Upper lobe of right lung (tissue), 1 donor: ENCODE measurements at regions not wholly inside any gene's neighbourhood (a gene's known extent, or its start where the extent isn't known, plus 50 kb on each side); places are given as distances from the start of the nearest gene placed in this dataset.

Experiments used
- ATAC-seq: fragments of 200-7000 bp; cut with Tn5 transposase; one replicate; pipeline ENCODE4 v1.9.1; 2020; ENCODE audit warnings: mild to moderate bottlenecking, moderate library complexity
- DNase-seq: peaks from one replicate; pipeline ENCODE4 v3.0.0-alpha.2; 2020
- H3K27ac ChIP-seq: fragments of 200-600 bp; one replicate; pipeline ENCODE4 v1.8.0; 2022
- H3K27me3 ChIP-seq: fragments of 200-600 bp; one replicate; pipeline ENCODE4 v1.8.0; 2022; ENCODE audit warnings: mild to moderate bottlenecking
- H3K36me3 ChIP-seq: fragments of 200-600 bp; one replicate; pipeline ENCODE4 v1.8.0; 2022
- H3K4me1 ChIP-seq: fragments of 200-600 bp; one replicate; pipeline ENCODE4 v1.8.0; 2022
- H3K4me3 ChIP-seq: fragments of 200-600 bp; one replicate; pipeline ENCODE4 v1.8.0; 2022; ENCODE audit warnings: mild to moderate bottlenecking
- H3K9me3 ChIP-seq: fragments of 200-600 bp; one replicate; pipeline ENCODE4 v1.8.0; 2022
- CTCF ChIP-seq: fragments of 200-600 bp; IDR thresholded peaks from one replicate; pipeline ENCODE4 v1.8.0; 2022; ENCODE audit warnings: antibody characterized with exemption
- intact Hi-C: fragments of 100-400 bp; cut with DNase I; formaldehyde crosslinking; loops from one replicate; pipeline ENCODE4 v1.11.0; 2022
- donor health status: DM: no; HTN: yes; CAD: no; lungs with severe emphysema.

GRCh38 chr4:125498981-125499380 lies 184.2 kb downstream of the FAT4 start:
- Histone ChIP-seq H3K4me1 (no peaks in the 10 kb centered on the region), H3K27me3 (no peaks in the 10 kb centered on the region), H3K36me3 (no peaks in the 10 kb centered on the region), H3K27ac (no peak overlapping the region), H3K9me3 (no peaks in the 10 kb centered on the region), H3K4me3 (no peak overlapping the region)
- TF ChIP-seq CTCF = no peak
- ATAC-seq (no peak), DNase-seq (no peak)
- intact Hi-C loops = no loop called here

GRCh38 chr4:125501090-125501489 lies 186.3 kb downstream of the FAT4 start:
- intact Hi-C loops = no loop called here
- no peak for TF ChIP-seq CTCF
- H3K36me3 ChIP-seq = no peaks in the 10 kb centered on the region
- H3K9me3 ChIP-seq = no peaks in the 10 kb centered on the region
- DNase-seq (no peak), ATAC-seq (no peak)
- H3K27me3 ChIP-seq = no peaks in the 10 kb centered on the region
- H3K4me1 ChIP-seq = no peaks in the 10 kb centered on the region
- H3K4me3 ChIP-seq = no peak overlapping the region
- H3K27ac ChIP-seq = no peak overlapping the region

- Histone ChIP-seq H3K36me3 (no peaks in the 10 kb centered on the region), H3K9me3 (no peaks in the 10 kb centered on the region), H3K4me1 (no peaks in the 10 kb centered on the region), H3K27me3 (no peaks in the 10 kb centered on the region), H3K4me3 (no peak overlapping the region), H3K27ac (no peak overlapping the region)
- no peak for TF ChIP-seq CTCF
- intact Hi-C loops = no loop called here
- DNase-seq = no peak
- ATAC-seq = no peak
These were observed 186.8 kb downstream of the FAT4 start for GRCh38 chr4:125501568-125501967.

- Histone ChIP-seq H3K27ac (no peak overlapping the region), H3K4me1 (no peaks in the 10 kb centered on the region), H3K9me3 (no peaks in the 10 kb centered on the region), H3K27me3 (no peaks in the 10 kb centered on the region), H3K36me3 (no peaks in the 10 kb centered on the region), H3K4me3 (no peak overlapping the region)
- intact Hi-C loops = no loop called here
- TF ChIP-seq CTCF = no peak
- DNase-seq (no peak), ATAC-seq (no peak)
These were observed 190.9 kb downstream of the FAT4 start for GRCh38 chr4:125505621-125506020.

GRCh38 chr4:125507141-125507540 lies 192.4 kb downstream of the FAT4 start:
- Histone ChIP-seq H3K4me3 (no peak overlapping the region), H3K36me3 (no peaks in the 10 kb centered on the region), H3K27ac (no peak overlapping the region), H3K27me3 (no peaks in the 10 kb centered on the region), H3K9me3 (no peaks in the 10 kb centered on the region), H3K4me1 (no peaks in the 10 kb centered on the region)
- intact Hi-C loops = no loop called here
- ATAC-seq (no peak), DNase-seq (no peak)
- TF ChIP-seq CTCF = no peak

GRCh38 chr4:125511715-125512114 lies 197.0 kb downstream of the FAT4 start:
- no peaks in the 10 kb centered on the region for H3K9me3 ChIP-seq
- H3K27ac ChIP-seq = no peak overlapping the region
- no peak overlapping the region for H3K4me3 ChIP-seq
- intact Hi-C loops = no loop called here
- no peaks in the 10 kb centered on the region for H3K4me1 ChIP-seq
- ATAC-seq (no peak), DNase-seq (no peak)
- H3K27me3 ChIP-seq = no peaks in the 10 kb centered on the region
- TF ChIP-seq CTCF = no peak
- H3K36me3 ChIP-seq = no peaks in the 10 kb centered on the region
